ENCODE measurements at regions not wholly inside any gene's neighbourhood (a gene's known extent, or its start where the extent isn't known, plus 50 kb on each side); places are given as distances from the start of the nearest gene placed in this dataset.

DNA sequence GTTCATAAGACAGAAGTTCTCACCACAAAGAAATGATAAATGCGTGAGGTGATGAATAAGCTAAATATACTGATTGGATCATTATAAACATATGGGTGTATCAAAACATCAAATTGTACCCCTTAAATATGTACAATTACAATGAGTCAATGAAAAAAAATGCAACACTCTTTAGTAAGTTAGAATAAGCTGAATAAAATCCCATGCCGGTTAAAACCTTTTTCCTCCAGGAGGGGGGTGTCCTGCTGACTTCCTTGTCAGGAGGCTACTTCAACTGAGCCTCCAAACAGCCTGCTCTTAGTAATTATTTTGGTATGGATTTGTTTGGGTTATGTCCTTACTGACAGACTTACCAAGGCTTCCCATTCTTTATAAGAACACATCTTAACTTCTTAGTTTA lies 649.1 kb downstream of the INHBA start:
- Histone ChIP-seq H3K27ac (ENCODE audit: low read depth in 1 of 2, low read length in 2 of 2) (no peak overlapping the region), H3K4me1 (ENCODE audit: control insufficient read depth in 4 of 4, insufficient read depth in 4 of 4, low read length in 3 of 4) (peaks cover 1 to 15% (median 5%) of the 10 kb centered on the region in 4 donors)
- WGBS = 94% methylated on average over 2 of the region's 2 CpGs

DNA sequence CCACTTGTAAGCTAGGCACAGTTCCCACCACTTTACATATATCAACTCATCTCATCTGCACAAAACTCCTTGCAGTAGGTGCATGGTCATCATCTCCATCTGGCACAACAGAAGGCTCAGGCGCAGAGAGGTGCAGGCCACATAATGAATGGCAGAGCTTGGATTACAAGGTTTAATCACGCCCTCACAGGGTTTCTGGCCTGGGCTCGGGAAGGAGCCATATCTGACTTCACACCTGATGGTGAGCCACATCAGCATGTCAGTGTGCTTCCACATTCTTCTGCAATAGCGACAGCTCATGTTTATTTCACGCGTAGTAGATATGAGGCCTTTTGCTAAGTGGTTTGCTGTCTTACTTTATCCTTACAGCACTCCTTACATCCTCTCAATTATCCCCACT lies 650.2 kb downstream of the INHBA start:
- Histone ChIP-seq H3K4me3 (ENCODE audit: low read depth in 1 of 3, low read length in 3 of 3) (no peak overlapping the region), H3K27ac (ENCODE audit: low read depth in 1 of 2, low read length in 2 of 2) (no peak overlapping the region), H3K9ac (ENCODE audit: low read depth in 1 of 2, low read length in 2 of 2) (no peak overlapping the region), H3K9me3 (ENCODE audit: control insufficient read depth in 4 of 4, low read length in 3 of 4) (no peaks in the 10 kb centered on the region), H3K36me3 (ENCODE audit: control insufficient read depth in 4 of 4, insufficient read depth in 3 of 4, low read depth in 1 of 4, low read length in 3 of 4) (no peaks in the 10 kb centered on the region), H3K4me1 (ENCODE audit: control insufficient read depth in 4 of 4, insufficient read depth in 4 of 4, low read length in 3 of 4) (peaks cover 1 to 15% (median 5%) of the 10 kb centered on the region in 4 donors), H3K27me3 (ENCODE audit: control insufficient read depth in 4 of 4, insufficient read depth in 4 of 4, low read length in 3 of 4) (no peaks in the 10 kb centered on the region)
- WGBS = 79% methylated on average over 6 of the region's 6 CpGs
- TF ChIP-seq, protein P1, sequence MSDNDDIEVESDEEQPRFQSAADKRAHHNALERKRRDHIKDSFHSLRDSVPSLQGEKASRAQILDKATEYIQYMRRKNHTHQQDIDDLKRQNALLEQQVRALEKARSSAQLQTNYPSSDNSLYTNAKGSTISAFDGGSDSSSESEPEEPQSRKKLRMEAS (IDR thresholded peaks at IDR 0.05) = no peak
- no peak for TF ChIP-seq TAF1 (conservative IDR thresholded peaks at IDR 0.05)
- TF ChIP-seq EGR1 (IDR thresholded peaks at IDR 0.05; ENCODE audit: low read depth in 2 of 2) = no peak
- no peak for TF ChIP-seq GABPA (IDR thresholded peaks at IDR 0.05 in 1 of 2, conservative IDR thresholded peaks at IDR 0.05 in 1 of 2)
- no peak for TF ChIP-seq HNF4A (conservative IDR thresholded peaks at IDR 0.05)
- TF ChIP-seq RXRA (IDR thresholded peaks at IDR 0.05) = no peak
- TF ChIP-seq, protein P2, sequence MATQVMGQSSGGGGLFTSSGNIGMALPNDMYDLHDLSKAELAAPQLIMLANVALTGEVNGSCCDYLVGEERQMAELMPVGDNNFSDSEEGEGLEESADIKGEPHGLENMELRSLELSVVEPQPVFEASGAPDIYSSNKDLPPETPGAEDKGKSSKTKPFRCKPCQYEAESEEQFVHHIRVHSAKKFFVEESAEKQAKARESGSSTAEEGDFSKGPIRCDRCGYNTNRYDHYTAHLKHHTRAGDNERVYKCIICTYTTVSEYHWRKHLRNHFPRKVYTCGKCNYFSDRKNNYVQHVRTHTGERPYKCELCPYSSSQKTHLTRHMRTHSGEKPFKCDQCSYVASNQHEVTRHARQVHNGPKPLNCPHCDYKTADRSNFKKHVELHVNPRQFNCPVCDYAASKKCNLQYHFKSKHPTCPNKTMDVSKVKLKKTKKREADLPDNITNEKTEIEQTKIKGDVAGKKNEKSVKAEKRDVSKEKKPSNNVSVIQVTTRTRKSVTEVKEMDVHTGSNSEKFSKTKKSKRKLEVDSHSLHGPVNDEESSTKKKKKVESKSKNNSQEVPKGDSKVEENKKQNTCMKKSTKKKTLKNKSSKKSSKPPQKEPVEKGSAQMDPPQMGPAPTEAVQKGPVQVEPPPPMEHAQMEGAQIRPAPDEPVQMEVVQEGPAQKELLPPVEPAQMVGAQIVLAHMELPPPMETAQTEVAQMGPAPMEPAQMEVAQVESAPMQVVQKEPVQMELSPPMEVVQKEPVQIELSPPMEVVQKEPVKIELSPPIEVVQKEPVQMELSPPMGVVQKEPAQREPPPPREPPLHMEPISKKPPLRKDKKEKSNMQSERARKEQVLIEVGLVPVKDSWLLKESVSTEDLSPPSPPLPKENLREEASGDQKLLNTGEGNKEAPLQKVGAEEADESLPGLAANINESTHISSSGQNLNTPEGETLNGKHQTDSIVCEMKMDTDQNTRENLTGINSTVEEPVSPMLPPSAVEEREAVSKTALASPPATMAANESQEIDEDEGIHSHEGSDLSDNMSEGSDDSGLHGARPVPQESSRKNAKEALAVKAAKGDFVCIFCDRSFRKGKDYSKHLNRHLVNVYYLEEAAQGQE (IDR thresholded peaks at IDR 0.05) = no peak
- TF ChIP-seq FOXA1 (IDR thresholded peaks at IDR 0.05) = no peak
- no peak for TF ChIP-seq HNF4G (IDR thresholded peaks at IDR 0.05)
- TF ChIP-seq, protein P3, sequence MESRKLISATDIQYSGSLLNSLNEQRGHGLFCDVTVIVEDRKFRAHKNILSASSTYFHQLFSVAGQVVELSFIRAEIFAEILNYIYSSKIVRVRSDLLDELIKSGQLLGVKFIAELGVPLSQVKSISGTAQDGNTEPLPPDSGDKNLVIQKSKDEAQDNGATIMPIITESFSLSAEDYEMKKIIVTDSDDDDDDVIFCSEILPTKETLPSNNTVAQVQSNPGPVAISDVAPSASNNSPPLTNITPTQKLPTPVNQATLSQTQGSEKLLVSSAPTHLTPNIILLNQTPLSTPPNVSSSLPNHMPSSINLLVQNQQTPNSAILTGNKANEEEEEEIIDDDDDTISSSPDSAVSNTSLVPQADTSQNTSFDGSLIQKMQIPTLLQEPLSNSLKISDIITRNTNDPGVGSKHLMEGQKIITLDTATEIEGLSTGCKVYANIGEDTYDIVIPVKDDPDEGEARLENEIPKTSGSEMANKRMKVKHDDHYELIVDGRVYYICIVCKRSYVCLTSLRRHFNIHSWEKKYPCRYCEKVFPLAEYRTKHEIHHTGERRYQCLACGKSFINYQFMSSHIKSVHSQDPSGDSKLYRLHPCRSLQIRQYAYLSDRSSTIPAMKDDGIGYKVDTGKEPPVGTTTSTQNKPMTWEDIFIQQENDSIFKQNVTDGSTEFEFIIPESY (IDR thresholded peaks at IDR 0.05) = no peak
- no peak for TF ChIP-seq FOXA2 (IDR thresholded peaks at IDR 0.05)
- no peak for TF ChIP-seq YY1 (IDR thresholded peaks at IDR 0.05)
- TF ChIP-seq SP1 (IDR thresholded peaks at IDR 0.05) = no peak
- TF ChIP-seq, protein P4, sequence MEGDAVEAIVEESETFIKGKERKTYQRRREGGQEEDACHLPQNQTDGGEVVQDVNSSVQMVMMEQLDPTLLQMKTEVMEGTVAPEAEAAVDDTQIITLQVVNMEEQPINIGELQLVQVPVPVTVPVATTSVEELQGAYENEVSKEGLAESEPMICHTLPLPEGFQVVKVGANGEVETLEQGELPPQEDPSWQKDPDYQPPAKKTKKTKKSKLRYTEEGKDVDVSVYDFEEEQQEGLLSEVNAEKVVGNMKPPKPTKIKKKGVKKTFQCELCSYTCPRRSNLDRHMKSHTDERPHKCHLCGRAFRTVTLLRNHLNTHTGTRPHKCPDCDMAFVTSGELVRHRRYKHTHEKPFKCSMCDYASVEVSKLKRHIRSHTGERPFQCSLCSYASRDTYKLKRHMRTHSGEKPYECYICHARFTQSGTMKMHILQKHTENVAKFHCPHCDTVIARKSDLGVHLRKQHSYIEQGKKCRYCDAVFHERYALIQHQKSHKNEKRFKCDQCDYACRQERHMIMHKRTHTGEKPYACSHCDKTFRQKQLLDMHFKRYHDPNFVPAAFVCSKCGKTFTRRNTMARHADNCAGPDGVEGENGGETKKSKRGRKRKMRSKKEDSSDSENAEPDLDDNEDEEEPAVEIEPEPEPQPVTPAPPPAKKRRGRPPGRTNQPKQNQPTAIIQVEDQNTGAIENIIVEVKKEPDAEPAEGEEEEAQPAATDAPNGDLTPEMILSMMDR (IDR thresholded peaks at IDR 0.05; ENCODE audit: low read depth, low read length, missing input control) = no peak
- TF ChIP-seq RAD21 (IDR thresholded peaks at IDR 0.05) = no peak
- no peak for TF ChIP-seq JUND (IDR thresholded peaks at IDR 0.05)
- TF ChIP-seq, protein P5, sequence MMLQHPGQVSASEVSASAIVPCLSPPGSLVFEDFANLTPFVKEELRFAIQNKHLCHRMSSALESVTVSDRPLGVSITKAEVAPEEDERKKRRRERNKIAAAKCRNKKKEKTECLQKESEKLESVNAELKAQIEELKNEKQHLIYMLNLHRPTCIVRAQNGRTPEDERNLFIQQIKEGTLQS (IDR thresholded peaks at IDR 0.05) = no peak
- no peak for DNase-seq (ENCODE audit: low spot score)

More for the DNA sequence above, 649.1 kb downstream of the INHBA start:
- Histone ChIP-seq H3K9me3 (ENCODE audit: control insufficient read depth in 4 of 4, low read length in 3 of 4) (no peaks in the 10 kb centered on the region), H3K36me3 (ENCODE audit: control insufficient read depth in 4 of 4, insufficient read depth in 3 of 4, low read depth in 1 of 4, low read length in 3 of 4) (no peaks in the 10 kb centered on the region), H3K9ac (ENCODE audit: low read depth in 1 of 2, low read length in 2 of 2) (no peak overlapping the region), H3K4me3 (ENCODE audit: low read depth in 1 of 3, low read length in 3 of 3) (no peak overlapping the region), H3K27me3 (ENCODE audit: control insufficient read depth in 4 of 4, insufficient read depth in 4 of 4, low read length in 3 of 4) (no peaks in the 10 kb centered on the region)
- TF ChIP-seq FOXA1 (IDR thresholded peaks at IDR 0.05) (no peak), HNF4A (conservative IDR thresholded peaks at IDR 0.05) (no peak), SP1 (IDR thresholded peaks at IDR 0.05) (no peak), RXRA (IDR thresholded peaks at IDR 0.05) (no peak)
- TF ChIP-seq, protein P4 (IDR thresholded peaks at IDR 0.05; ENCODE audit: low read depth, low read length, missing input control) = no peak
- no peak for DNase-seq (ENCODE audit: low spot score)

Measured in liver (tissue), 8 donors.